A549 (cell line): ENCODE measurements at regions not wholly inside any gene's neighbourhood (a gene's known extent, or its start where the extent isn't known, plus 50 kb on each side); places are given as distances from the start of the nearest gene placed in this dataset.

Experiments used
- ATAC-seq, 2 experiments: fragments of 200-7000 bp in 1 of 2; fragments of >200 bp in 1 of 2; cut with Nextera tagmentation in 1 of 2; cut with Tn5 transposase in 1 of 2; 3 replicates each; pipeline versions ENCODE4 v1.8.0 to v1.9.1; 2018 to 2020; ENCODE audit warnings: mild to moderate bottlenecking in 1 of 2, moderate library complexity in 1 of 2
- CTCF ChIA-PET: fragments of 300-600 bp; sonication (Branson Sonifier 250); formaldehyde crosslinking; extraction: SDS; loops from one replicate; lab custom pipeline; 2021; ENCODE audit warnings: antibody characterized with exemption, inconsistent platforms; lab: Yijun Ruan, JAX
- POLR2A ChIA-PET: fragments of 350-600 bp; formaldehyde crosslinking; extraction: SDS; loops from one replicate; lab custom pipeline; 2021; ENCODE audit warnings: antibody characterized with exemption, inconsistent platforms; lab: Yijun Ruan, JAX
- DNase-seq, 2 experiments: peaks; one replicate each; pipeline versions ENCODE4 v3.0.0 to v3.0.0-alpha.2; 2011 to 2016; ENCODE audit warnings: low read depth in 1 of 2, low spot score in 1 of 2
- FAIRE-seq: peaks from 2 replicates; lab custom pipeline; 2011; peaks lifted over from hg19 to GRCh38; lab: Jason Lieb, UNC
- H3K27ac ChIP-seq, 2 experiments: fragments of >200 bp; sonication (Bioruptor Twin); formaldehyde crosslinking; 3 replicates each; pipeline ENCODE4 v1.5.1; 2016 to 2017
- H3K4me1 ChIP-seq: fragments of >200 bp; sonication (Bioruptor Twin); formaldehyde crosslinking; 3 replicates; pipeline ENCODE4 v1.6.1; 2016
- H3K4me2 ChIP-seq: fragments of >200 bp; sonication (Bioruptor Twin); formaldehyde crosslinking; 3 replicates; pipeline ENCODE4 v1.6.1; 2016
- H3K4me3 ChIP-seq: fragments of >200 bp; sonication (Bioruptor Twin); formaldehyde crosslinking; 3 replicates; pipeline ENCODE4 v1.5.1; 2016
- H3K9me3 ChIP-seq: fragments of >200 bp; sonication (Bioruptor Twin); formaldehyde crosslinking; 3 replicates; pipeline ENCODE4 v1.6.1; 2016
- CBX2 ChIP-seq: fragments of 200-600 bp; sonication (generic); IDR thresholded peaks from 2 replicates; pipeline ENCODE4 v1.6.1; 2016; ENCODE audit warnings: low read depth, mild to moderate bottlenecking, borderline replicate concordance
- CBX8 ChIP-seq: fragments of 200-600 bp; sonication (generic); IDR thresholded peaks from 2 replicates; pipeline ENCODE4 v1.6.1; 2016
- CEBPB ChIP-seq, 2 experiments: fragments of >200 bp in 1 of 2; sonication (Bioruptor Twin) in 1 of 2; formaldehyde crosslinking in 1 of 2; IDR thresholded peaks; 2 replicates each; pipeline ENCODE4 v1.6.1; 2012 to 2016
- EHF ChIP-seq: fragments of 250-450 bp; sonication (Bioruptor Pico); IDR thresholded peaks from 2 replicates; pipeline ENCODE4 v1.5.0; 2020; ENCODE audit warnings: mild to moderate bottlenecking
- EP300 ChIP-seq, 2 experiments: fragments of >200 bp; sonication (Bioruptor Twin); formaldehyde crosslinking; IDR thresholded peaks; 2 replicates in 1 of 2; 3 replicates in 1 of 2; pipeline ENCODE4 v1.6.1; 2016 to 2017
- GATA3 ChIP-seq: IDR thresholded peaks from 2 replicates; pipeline ENCODE4 v1.6.1; 2012; ENCODE audit warnings: borderline replicate concordance
- HOXA7 ChIP-seq: fragments of 250-450 bp; sonication (Bioruptor Pico); IDR thresholded peaks from 2 replicates; pipeline ENCODE4 v1.5.0; 2020; ENCODE audit warnings: mild to moderate bottlenecking, moderate library complexity
- HOXB13 ChIP-seq: fragments of 250-450 bp; sonication (Bioruptor Pico); IDR thresholded peaks from 2 replicates; pipeline ENCODE4 v1.5.0; 2020; ENCODE audit warnings: low read depth, mild to moderate bottlenecking, moderate library complexity
- JUNB ChIP-seq: fragments of >200 bp; sonication (Bioruptor Twin); formaldehyde crosslinking; IDR thresholded peaks from 2 replicates; pipeline ENCODE4 v1.6.1; 2016
- KDM1A ChIP-seq: fragments of 200-600 bp; sonication (generic); IDR thresholded peaks from 2 replicates; pipeline ENCODE4 v1.6.1; 2016; ENCODE audit warnings: low read depth, mild to moderate bottlenecking
- MAFK ChIP-seq: fragments of 450-650 bp; IDR thresholded peaks from 2 replicates; pipeline ENCODE4 v1.6.1; 2014; ENCODE audit not compliant: partially characterized antibody
- MYC ChIP-seq: IDR thresholded peaks from 2 replicates; pipeline ENCODE4 v1.6.1; 2012; ENCODE audit warnings: mild to moderate bottlenecking, inconsistent platforms, low read length, improper control_type of control experiment, borderline replicate concordance
- TFCP2L1 ChIP-seq: fragments of 250-450 bp; sonication (Bioruptor Pico); IDR thresholded peaks from 2 replicates; pipeline ENCODE4 v1.5.0; 2021; ENCODE audit warnings: mild to moderate bottlenecking
- TP53 ChIP-seq: fragments of 250-450 bp; sonication (Bioruptor Pico); IDR thresholded peaks from 2 replicates; pipeline ENCODE4 v1.5.0; 2021; ENCODE audit warnings: mild to moderate bottlenecking, moderate library complexity
- ZC3H11A ChIP-seq: fragments of 450-650 bp; IDR thresholded peaks from 2 replicates; pipeline ENCODE4 v1.6.1; 2014; ENCODE audit warnings: antibody characterized with exemption, mild to moderate bottlenecking
- ZFP36 ChIP-seq: fragments of 450-650 bp; IDR thresholded peaks from 2 replicates; pipeline ENCODE4 v1.6.1; 2014; ENCODE audit warnings: borderline replicate concordance; ENCODE audit not compliant: partially characterized antibody
- ZSCAN20 ChIP-seq: fragments of 250-450 bp; sonication (Bioruptor Pico); IDR thresholded peaks from 2 replicates; pipeline ENCODE4 v1.8.0; 2022; ENCODE audit warnings: mild to moderate bottlenecking, moderate library complexity
- WGBS: methylation state at CpG from one replicate; pipeline ENCODE4 v1.1.6; 2017; ENCODE audit errors: missing lambda C conversion rate; 5-methylcytosine and 5-hydroxymethylcytosine counted together
- TF ChIP-seq, protein P1 (sequence below): fragments of 200-600 bp; sonication (generic); IDR thresholded peaks from 2 replicates; pipeline ENCODE4 v1.6.1; 2016; ENCODE audit warnings: antibody characterized with exemption, mild to moderate bottlenecking, moderate library complexity
- TF ChIP-seq, protein P2 (sequence below): fragments of 450-650 bp; IDR thresholded peaks from 2 replicates; pipeline ENCODE4 v1.6.1; 2014; ENCODE audit warnings: antibody characterized with exemption
- TF ChIP-seq, protein P3 (sequence below): IDR thresholded peaks from 2 replicates; pipeline ENCODE4 v1.6.1; 2012
- TF ChIP-seq, protein P4 (sequence below): IDR thresholded peaks from 2 replicates; pipeline ENCODE4 v1.6.1; 2012
- TF ChIP-seq, protein P5 (sequence below): fragments of >200 bp; sonication (Bioruptor Twin); formaldehyde crosslinking; IDR thresholded peaks from 3 replicates; pipeline ENCODE4 v1.5.1; 2016

DNA sequence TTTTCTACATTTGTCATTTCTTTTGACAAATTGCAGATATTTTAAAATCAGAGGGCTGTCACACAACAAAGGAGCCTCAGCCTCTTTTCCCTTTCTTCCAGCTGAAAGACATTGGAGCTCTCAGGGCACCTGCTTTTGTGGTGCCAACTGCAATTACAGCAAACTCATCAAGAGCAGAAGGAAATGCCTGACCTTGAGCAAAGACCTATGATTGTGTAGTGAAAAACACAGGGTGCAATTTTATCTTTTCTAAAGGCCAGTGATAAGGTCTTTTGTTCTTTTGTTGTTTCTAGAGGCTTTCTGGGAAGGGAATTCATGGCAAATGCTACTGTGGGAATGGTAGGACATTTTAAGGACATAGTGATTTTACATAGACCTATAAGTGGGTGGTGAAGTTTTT is 214.3 kb downstream of the OXSM start:
- Histone ChIP-seq H3K9me3 (no peaks in the 10 kb centered on the region), H3K4me2 (no peak overlapping the region)
- POLR2A ChIA-PET: no interaction called here
- no peak for FAIRE-seq
- ATAC-seq: no peak
- no peak for TF ChIP-seq ZSCAN20 (CRISPR knock-in tag)
- TF ChIP-seq, protein P1, sequence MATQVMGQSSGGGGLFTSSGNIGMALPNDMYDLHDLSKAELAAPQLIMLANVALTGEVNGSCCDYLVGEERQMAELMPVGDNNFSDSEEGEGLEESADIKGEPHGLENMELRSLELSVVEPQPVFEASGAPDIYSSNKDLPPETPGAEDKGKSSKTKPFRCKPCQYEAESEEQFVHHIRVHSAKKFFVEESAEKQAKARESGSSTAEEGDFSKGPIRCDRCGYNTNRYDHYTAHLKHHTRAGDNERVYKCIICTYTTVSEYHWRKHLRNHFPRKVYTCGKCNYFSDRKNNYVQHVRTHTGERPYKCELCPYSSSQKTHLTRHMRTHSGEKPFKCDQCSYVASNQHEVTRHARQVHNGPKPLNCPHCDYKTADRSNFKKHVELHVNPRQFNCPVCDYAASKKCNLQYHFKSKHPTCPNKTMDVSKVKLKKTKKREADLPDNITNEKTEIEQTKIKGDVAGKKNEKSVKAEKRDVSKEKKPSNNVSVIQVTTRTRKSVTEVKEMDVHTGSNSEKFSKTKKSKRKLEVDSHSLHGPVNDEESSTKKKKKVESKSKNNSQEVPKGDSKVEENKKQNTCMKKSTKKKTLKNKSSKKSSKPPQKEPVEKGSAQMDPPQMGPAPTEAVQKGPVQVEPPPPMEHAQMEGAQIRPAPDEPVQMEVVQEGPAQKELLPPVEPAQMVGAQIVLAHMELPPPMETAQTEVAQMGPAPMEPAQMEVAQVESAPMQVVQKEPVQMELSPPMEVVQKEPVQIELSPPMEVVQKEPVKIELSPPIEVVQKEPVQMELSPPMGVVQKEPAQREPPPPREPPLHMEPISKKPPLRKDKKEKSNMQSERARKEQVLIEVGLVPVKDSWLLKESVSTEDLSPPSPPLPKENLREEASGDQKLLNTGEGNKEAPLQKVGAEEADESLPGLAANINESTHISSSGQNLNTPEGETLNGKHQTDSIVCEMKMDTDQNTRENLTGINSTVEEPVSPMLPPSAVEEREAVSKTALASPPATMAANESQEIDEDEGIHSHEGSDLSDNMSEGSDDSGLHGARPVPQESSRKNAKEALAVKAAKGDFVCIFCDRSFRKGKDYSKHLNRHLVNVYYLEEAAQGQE: no peak
- no peak for TF ChIP-seq EHF (CRISPR knock-in tag)
- no peak for TF ChIP-seq ZFP36
- TF ChIP-seq, protein P2, sequence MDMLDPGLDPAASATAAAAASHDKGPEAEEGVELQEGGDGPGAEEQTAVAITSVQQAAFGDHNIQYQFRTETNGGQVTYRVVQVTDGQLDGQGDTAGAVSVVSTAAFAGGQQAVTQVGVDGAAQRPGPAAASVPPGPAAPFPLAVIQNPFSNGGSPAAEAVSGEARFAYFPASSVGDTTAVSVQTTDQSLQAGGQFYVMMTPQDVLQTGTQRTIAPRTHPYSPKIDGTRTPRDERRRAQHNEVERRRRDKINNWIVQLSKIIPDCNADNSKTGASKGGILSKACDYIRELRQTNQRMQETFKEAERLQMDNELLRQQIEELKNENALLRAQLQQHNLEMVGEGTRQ: no peak
- TF ChIP-seq KDM1A: no peak
- no peak for TF ChIP-seq HOXB13 (CRISPR knock-in tag)
- TF ChIP-seq, protein P3, sequence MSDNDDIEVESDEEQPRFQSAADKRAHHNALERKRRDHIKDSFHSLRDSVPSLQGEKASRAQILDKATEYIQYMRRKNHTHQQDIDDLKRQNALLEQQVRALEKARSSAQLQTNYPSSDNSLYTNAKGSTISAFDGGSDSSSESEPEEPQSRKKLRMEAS: no peak
- TF ChIP-seq, protein P4, sequence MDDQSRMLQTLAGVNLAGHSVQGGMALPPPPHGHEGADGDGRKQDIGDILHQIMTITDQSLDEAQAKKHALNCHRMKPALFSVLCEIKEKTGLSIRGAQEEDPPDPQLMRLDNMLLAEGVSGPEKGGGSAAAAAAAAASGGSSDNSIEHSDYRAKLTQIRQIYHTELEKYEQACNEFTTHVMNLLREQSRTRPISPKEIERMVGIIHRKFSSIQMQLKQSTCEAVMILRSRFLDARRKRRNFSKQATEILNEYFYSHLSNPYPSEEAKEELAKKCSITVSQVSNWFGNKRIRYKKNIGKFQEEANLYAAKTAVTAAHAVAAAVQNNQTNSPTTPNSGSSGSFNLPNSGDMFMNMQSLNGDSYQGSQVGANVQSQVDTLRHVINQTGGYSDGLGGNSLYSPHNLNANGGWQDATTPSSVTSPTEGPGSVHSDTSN: no peak
- TF ChIP-seq TP53 (CRISPR knock-in tag): no peak
- TF ChIP-seq, all 56 proteins: peak for 0
- H3K4me1 ChIP-seq: no peaks in the 10 kb centered on the region
- CTCF ChIA-PET: no interaction called here
- H3K27ac ChIP-seq: no peak overlapping the region
- no peak overlapping the region for H3K4me3 ChIP-seq
- DNase-seq: no peak

DNA sequence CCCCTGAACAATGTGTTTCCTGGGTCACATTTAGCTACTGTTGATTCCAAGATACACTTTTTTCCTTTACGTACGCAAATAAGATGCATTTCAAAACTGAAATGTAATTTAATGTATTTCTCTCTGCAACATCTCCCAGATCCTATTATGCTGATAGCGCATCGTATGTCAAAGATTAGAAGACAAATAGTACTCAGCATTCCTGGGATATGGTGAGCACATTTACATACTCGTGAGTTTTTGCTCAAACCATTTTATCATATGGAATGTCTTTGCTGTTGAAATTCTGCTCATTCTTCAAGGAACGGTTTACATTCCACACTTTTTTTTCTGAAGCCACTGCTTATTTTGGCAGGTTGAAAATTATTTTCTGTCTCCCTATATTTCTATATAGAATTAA is 221.4 kb downstream of the OXSM start:
- DNase-seq: no peak
- H3K4me2 ChIP-seq: no peak overlapping the region
- no peaks in the 10 kb centered on the region for H3K4me1 ChIP-seq
- ChIA-PET POLR2A (no interaction called here), CTCF (no interaction called here)
- H3K4me3 ChIP-seq: no peak overlapping the region
- no peaks in the 10 kb centered on the region for H3K9me3 ChIP-seq
- no peak for ATAC-seq
- no peak overlapping the region for H3K27ac ChIP-seq
- FAIRE-seq: no peak
- WGBS: 42% methylated on average over 6 of the region's 6 CpGs
- TF ChIP-seq GATA3: no peak
- no peak for TF ChIP-seq CBX2
- TF ChIP-seq HOXA7: no peak
- TF ChIP-seq TFCP2L1 (CRISPR knock-in tag): no peak
- TF ChIP-seq EP300 (IDR thresholded peaks at IDR 0.05): no peak
- TF ChIP-seq, protein P4: no peak
- no peak for TF ChIP-seq CEBPB (IDR thresholded peaks at IDR 0.05)
- no peak for TF ChIP-seq MAFK
- TF ChIP-seq ZC3H11A: no peak
- no peak for TF ChIP-seq CBX8
- no peak for TF ChIP-seq ZFP36
- TF ChIP-seq, protein P5, sequence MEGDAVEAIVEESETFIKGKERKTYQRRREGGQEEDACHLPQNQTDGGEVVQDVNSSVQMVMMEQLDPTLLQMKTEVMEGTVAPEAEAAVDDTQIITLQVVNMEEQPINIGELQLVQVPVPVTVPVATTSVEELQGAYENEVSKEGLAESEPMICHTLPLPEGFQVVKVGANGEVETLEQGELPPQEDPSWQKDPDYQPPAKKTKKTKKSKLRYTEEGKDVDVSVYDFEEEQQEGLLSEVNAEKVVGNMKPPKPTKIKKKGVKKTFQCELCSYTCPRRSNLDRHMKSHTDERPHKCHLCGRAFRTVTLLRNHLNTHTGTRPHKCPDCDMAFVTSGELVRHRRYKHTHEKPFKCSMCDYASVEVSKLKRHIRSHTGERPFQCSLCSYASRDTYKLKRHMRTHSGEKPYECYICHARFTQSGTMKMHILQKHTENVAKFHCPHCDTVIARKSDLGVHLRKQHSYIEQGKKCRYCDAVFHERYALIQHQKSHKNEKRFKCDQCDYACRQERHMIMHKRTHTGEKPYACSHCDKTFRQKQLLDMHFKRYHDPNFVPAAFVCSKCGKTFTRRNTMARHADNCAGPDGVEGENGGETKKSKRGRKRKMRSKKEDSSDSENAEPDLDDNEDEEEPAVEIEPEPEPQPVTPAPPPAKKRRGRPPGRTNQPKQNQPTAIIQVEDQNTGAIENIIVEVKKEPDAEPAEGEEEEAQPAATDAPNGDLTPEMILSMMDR: no peak
- no peak for TF ChIP-seq MYC
- TF ChIP-seq JUNB: no peak
